ENCODE measurements at regions not wholly inside any gene's neighbourhood (a gene's known extent, or its start where the extent isn't known, plus 50 kb on each side); places are given as distances from the start of the nearest gene placed in this dataset.

- Mint-ChIP-seq H3K9me3 (ENCODE audit: unreplicated experiment) (no peaks in the 10 kb centered on the region), H3K27ac (ENCODE audit: unreplicated experiment) (no peak overlapping the region), H3K4me1 (ENCODE audit: unreplicated experiment) (peaks cover 34% of the 10 kb centered on the region), H3K36me3 (ENCODE audit: unreplicated experiment) (no peaks in the 10 kb centered on the region), H3K4me3 (ENCODE audit: unreplicated experiment) (no peak overlapping the region), H3K27me3 (ENCODE audit: unreplicated experiment) (no peaks in the 10 kb centered on the region)
- no peak for DNase-seq (ENCODE audit: extremely low spot score, unreplicated experiment)
- no peak for TF ChIP-seq CTCF (IDR thresholded peaks at IDR 0.05)
Observed at GRCh38 chr7:4616116-4616515, 66.0 kb upstream of the FOXK1 start.

- peaks cover 4% of the 10 kb centered on the region for H3K27me3 Mint-ChIP-seq (ENCODE audit: unreplicated experiment)
- H3K4me3 Mint-ChIP-seq (ENCODE audit: unreplicated experiment): no peak overlapping the region
- DNase-seq (ENCODE audit: extremely low spot score, unreplicated experiment): no peak
- peaks cover 15% of the 10 kb centered on the region for H3K4me1 Mint-ChIP-seq (ENCODE audit: unreplicated experiment)
- no peaks in the 10 kb centered on the region for H3K36me3 Mint-ChIP-seq (ENCODE audit: unreplicated experiment)
- no peak for TF ChIP-seq CTCF (IDR thresholded peaks at IDR 0.05)
- H3K9me3 Mint-ChIP-seq (ENCODE audit: unreplicated experiment): peaks cover 3% of the 10 kb centered on the region
- peak overlapping the region; percentile 61 for H3K27ac Mint-ChIP-seq (ENCODE audit: unreplicated experiment)
Observed at GRCh38 chr7:4621396-4621795, 60.7 kb upstream of the FOXK1 start.

- H3K36me3 Mint-ChIP-seq (ENCODE audit: unreplicated experiment): no peaks in the 10 kb centered on the region
- H3K9me3 Mint-ChIP-seq (ENCODE audit: unreplicated experiment): peaks cover 3% of the 10 kb centered on the region
- H3K27ac Mint-ChIP-seq (ENCODE audit: unreplicated experiment): no peak overlapping the region
- peaks cover 8% of the 10 kb centered on the region for H3K27me3 Mint-ChIP-seq (ENCODE audit: unreplicated experiment)
- no peak for TF ChIP-seq CTCF (IDR thresholded peaks at IDR 0.05)
- DNase-seq (ENCODE audit: extremely low spot score, unreplicated experiment): no peak
- peaks cover 10% of the 10 kb centered on the region for H3K4me1 Mint-ChIP-seq (ENCODE audit: unreplicated experiment)
- H3K4me3 Mint-ChIP-seq (ENCODE audit: unreplicated experiment): no peak overlapping the region
Observed at GRCh38 chr7:4626318-4626845, 55.7 kb upstream of the FOXK1 start.

GRCh38 chr7:4629287-4629895, 52.7 kb upstream of the FOXK1 start:
- Mint-ChIP-seq H3K36me3 (ENCODE audit: unreplicated experiment) (no peaks in the 10 kb centered on the region), H3K27me3 (ENCODE audit: unreplicated experiment) (peaks cover 8% of the 10 kb centered on the region), H3K4me3 (ENCODE audit: unreplicated experiment) (no peak overlapping the region), H3K27ac (ENCODE audit: unreplicated experiment) (no peak overlapping the region), H3K4me1 (ENCODE audit: unreplicated experiment) (peaks cover 14% of the 10 kb centered on the region), H3K9me3 (ENCODE audit: unreplicated experiment) (no peaks in the 10 kb centered on the region)
- no peak for DNase-seq (ENCODE audit: extremely low spot score, unreplicated experiment)
- TF ChIP-seq CTCF (IDR thresholded peaks at IDR 0.05): no peak

- H3K27me3 Mint-ChIP-seq (ENCODE audit: unreplicated experiment): peaks cover 5% of the 10 kb centered on the region
- no peaks in the 10 kb centered on the region for H3K9me3 Mint-ChIP-seq (ENCODE audit: unreplicated experiment)
- H3K4me3 Mint-ChIP-seq (ENCODE audit: unreplicated experiment): peak overlapping the region; percentile 71
- no peaks in the 10 kb centered on the region for H3K36me3 Mint-ChIP-seq (ENCODE audit: unreplicated experiment)
- DNase-seq (ENCODE audit: extremely low spot score, unreplicated experiment): no peak
- H3K4me1 Mint-ChIP-seq (ENCODE audit: unreplicated experiment): peaks cover 14% of the 10 kb centered on the region
- peak overlapping the region; percentile 83 for H3K27ac Mint-ChIP-seq (ENCODE audit: unreplicated experiment)
- peak; percentile 86 for TF ChIP-seq CTCF (IDR thresholded peaks at IDR 0.05)
Observed at GRCh38 chr7:4631380-4632179, 50.5 kb upstream of the FOXK1 start.
